GM18508 (cell line): ENCODE measurements at regions not wholly inside any gene's neighbourhood (a gene's known extent, or its start where the extent isn't known, plus 50 kb on each side); places are given as distances from the start of the nearest gene placed in this dataset.

Experiments used
- ATAC-seq: cut with Tn5 transposase; IDR thresholded peaks from one replicate; pipeline ENCODE4 v1.9.1; 2021; ENCODE audit warnings: moderate number of reproducible peaks; ENCODE audit not compliant: insufficient read depth, unreplicated experiment

- no peak for ATAC-seq
Measured at GRCh38 chr15:96504371-96504770, 173.9 kb downstream of the NR2F2 start.

- no peak for ATAC-seq
Measured at GRCh38 chr15:96505014-96505413, 174.5 kb downstream of the NR2F2 start.

GRCh38 chr15:96514607-96515285, 184.2 kb downstream of the NR2F2 start:
- no peak for ATAC-seq

GRCh38 chr15:96515371-96515770, 184.9 kb downstream of the NR2F2 start:
- ATAC-seq: no peak

GRCh38 chr15:96521386-96521785, 190.9 kb downstream of the NR2F2 start:
- ATAC-seq: no peak

- ATAC-seq: no peak
Measured at GRCh38 chr15:96524676-96525417, 194.3 kb downstream of the NR2F2 start.

- no peak for ATAC-seq
Measured at GRCh38 chr15:96535148-96535547, 204.6 kb downstream of the NR2F2 start.

GRCh38 chr15:96538491-96538890, 208.0 kb downstream of the NR2F2 start:
- ATAC-seq: no peak

- no peak for ATAC-seq
Measured at GRCh38 chr15:96540283-96540682, 209.8 kb downstream of the NR2F2 start.

GRCh38 chr15:96542130-96542770, 211.8 kb downstream of the NR2F2 start:
- ATAC-seq: no peak

GRCh38 chr15:96544162-96544756, 213.8 kb downstream of the NR2F2 start:
- no peak for ATAC-seq

GRCh38 chr15:96549136-96549535, 218.6 kb downstream of the NR2F2 start:
- ATAC-seq: no peak

- no peak for ATAC-seq
Measured at GRCh38 chr15:96551196-96551595, 220.7 kb downstream of the NR2F2 start.

GRCh38 chr15:96551722-96552121, 221.2 kb downstream of the NR2F2 start:
- no peak for ATAC-seq

GRCh38 chr15:96553006-96553405, 222.5 kb downstream of the NR2F2 start:
- no peak for ATAC-seq

- no peak for ATAC-seq
Measured at GRCh38 chr15:96553451-96553850, 223.0 kb downstream of the NR2F2 start.

GRCh38 chr15:96553931-96554330, 223.4 kb downstream of the NR2F2 start:
- no peak for ATAC-seq

GRCh38 chr15:96554541-96554940, 224.0 kb downstream of the NR2F2 start:
- ATAC-seq: no peak

- no peak for ATAC-seq
Measured at GRCh38 chr15:96559087-96559486, 228.6 kb downstream of the NR2F2 start.

- no peak for ATAC-seq
Measured at GRCh38 chr15:96559631-96560030, 229.1 kb downstream of the NR2F2 start.

- ATAC-seq: no peak
Measured at GRCh38 chr15:96560246-96560895, 229.9 kb downstream of the NR2F2 start.
